NCI-H146 treated with DMSO at 0.1 percent for 48 hours (cell line): ENCODE measurements at regions not wholly inside any gene's neighbourhood (a gene's known extent, or its start where the extent isn't known, plus 50 kb on each side); places are given as distances from the start of the nearest gene placed in this dataset.
A peak's percentile ranks its signal among the peaks of the same experiment; 100 is the strongest.

Experiments
- DNase-seq: peaks from one replicate; lab custom pipeline; 2025; ENCODE audit not compliant: unreplicated experiment; lab: John Stamatoyannopoulos, UW

- no peak for DNase-seq
These were observed 56.1 kb downstream of the BTG1 start for GRCh38 chr12:92089559-92089958.

DNA sequence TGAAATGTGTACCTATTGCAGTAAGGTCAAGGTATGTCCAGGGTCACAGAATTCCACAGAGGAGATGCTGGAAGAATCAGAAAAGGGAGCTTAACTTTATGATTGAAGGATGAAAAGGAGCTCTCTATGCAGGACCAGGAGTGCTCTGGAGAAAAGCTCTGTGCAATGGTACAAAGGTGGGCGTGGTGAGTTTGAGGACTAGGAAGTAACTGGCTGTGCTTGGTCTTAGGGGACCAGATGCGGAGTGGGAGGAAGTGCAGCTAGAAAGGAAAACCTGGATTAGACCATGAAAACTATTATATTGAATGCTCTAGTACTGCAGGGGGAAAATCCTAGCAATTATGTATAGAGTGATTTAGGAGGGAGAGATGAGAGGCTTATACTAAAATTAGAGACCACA lies 56.8 kb downstream of the BTG1 start:
- DNase-seq = no peak

DNA sequence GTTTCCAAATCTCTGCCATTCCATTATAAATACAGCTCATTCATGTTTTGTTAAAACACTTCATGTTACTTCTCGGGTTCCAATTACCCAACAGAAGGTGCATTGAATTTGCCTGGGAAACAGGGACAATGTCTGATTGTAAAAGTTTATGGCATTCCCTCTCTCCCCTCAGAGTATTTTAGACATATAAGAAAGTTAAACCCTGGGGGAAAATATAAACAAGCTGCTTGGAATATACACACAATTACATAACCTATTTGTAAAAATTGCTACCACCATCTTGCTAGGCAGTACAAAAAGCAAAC lies 60.0 kb downstream of the BTG1 start:
- no peak for DNase-seq

DNA sequence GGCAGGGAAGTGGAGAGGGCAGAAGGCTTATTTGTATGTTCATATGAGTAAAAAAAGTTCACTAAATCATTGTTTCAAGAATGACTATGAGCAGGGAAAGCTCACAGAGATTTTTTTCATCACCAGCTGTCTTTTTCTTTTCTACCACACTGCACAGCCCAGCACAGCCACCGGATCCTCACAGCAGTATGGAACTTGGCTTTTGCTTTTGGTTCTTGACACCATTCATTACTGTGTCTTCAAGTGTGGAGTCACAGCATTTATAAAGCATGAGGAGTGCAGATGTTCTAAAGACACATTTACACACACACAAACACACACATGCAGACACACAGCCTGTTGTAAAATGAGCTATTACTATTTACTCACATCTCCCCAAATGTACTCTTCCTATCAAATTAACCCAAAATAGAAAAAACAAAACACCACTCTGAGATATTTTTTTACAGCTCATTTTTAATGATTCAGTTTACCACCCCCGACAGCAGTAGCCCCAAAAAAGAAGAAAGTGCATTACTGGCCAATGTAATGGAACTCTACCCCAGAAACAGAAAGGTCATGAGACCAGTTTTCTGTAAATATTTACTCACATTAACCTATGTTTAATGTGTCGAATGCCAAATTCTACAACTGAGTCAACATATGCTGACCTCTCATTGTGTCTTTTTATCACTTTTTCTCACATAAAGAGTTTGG lies 60.5 kb downstream of the BTG1 start:
- no peak for DNase-seq

DNA sequence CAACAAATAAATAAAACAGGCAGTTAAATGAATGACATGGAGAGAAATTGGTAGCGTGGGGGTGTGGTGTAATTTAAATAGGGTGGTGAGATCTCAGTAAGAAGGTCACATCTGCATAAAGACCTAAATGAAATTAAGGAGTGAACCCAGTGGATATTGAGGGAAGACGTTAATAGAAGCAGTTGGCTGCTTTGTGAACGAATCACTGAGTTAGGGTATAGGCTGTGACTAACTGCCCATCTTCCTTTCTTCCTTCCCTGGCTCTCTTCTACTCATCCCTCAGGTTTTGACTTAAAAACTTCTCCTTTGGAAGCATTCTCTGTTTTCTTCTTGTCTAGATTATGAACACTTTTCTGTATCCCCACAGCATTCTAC lies 64.7 kb downstream of the BTG1 start:
- DNase-seq = no peak

DNA sequence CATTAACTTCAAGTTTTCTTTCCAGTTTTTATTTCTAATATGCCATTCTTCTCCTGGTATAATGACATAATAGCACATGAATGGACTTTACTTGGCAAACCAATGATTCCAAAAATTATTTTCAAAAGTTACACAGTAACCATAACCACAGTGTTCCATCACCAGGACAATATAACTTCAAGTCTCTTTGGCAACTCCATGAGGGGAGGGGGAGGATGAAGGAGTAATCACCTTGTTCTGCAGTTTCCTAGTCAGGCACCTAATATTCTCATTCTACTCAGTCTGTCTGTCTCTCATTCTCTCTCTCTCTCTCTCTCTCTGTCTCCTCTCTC lies 66.6 kb downstream of the BTG1 start:
- no peak for DNase-seq

GRCh38 chr12:92078167-92079053 lies 67.2 kb downstream of the BTG1 start:
- DNase-seq = no peak

- DNase-seq = no peak
These were observed 68.1 kb downstream of the BTG1 start for GRCh38 chr12:92077530-92077929.

- DNase-seq = no peak
These were observed 69.5 kb downstream of the BTG1 start for GRCh38 chr12:92076101-92076500.

- no peak for DNase-seq
These were observed 70.2 kb downstream of the BTG1 start for GRCh38 chr12:92075425-92075914.

- no peak for DNase-seq
These were observed 70.8 kb downstream of the BTG1 start for GRCh38 chr12:92074889-92075288.

DNA sequence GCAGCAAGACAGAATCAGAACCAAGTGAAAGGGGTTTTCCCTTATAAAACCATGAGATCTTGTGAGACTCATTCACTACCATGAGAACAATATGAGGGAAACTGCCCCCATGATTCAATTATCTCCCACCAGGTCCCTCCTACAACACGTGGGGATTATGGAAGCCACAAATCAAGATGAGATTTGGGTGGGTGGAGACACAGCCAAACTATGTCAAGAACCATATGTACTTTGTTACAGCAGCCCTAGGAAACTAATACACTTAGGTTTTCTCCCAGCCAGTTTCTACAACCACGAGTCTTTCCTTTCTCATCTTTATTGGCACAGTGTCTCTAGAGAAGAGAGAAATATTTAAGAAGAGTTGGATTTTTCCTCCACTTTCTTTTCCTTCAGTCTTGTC lies 72.6 kb downstream of the BTG1 start:
- no peak for DNase-seq

- DNase-seq = no peak
These were observed 73.5 kb downstream of the BTG1 start for GRCh38 chr12:92072112-92072511.

DNA sequence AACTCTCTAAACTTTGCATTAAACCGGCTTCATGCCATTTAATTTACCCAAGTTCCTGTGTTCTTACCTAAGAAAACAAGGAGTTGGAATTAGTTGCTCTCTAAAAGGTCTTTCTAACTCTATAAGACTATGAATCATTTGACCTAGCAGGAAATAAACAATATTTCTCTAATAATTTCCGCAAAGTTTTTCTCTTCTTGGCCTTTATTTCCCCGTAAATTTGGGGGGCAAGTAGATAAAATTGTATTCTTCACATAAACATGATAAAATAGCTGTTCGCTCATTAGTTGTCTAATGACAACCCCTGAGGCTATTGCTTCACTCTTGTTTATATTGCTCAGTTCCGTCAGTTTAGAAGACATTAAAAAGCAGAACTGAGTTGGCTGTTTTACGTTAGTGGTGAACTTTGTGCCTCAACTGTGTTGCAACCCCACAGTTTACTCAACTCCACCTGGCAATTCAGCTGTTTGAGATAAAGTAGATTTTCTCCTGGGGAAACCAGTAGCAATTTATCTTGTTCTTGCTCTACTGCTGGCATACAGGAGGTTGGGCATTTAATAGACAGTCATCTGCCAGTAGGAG lies 74.7 kb downstream of the BTG1 start:
- DNase-seq = no peak

DNA sequence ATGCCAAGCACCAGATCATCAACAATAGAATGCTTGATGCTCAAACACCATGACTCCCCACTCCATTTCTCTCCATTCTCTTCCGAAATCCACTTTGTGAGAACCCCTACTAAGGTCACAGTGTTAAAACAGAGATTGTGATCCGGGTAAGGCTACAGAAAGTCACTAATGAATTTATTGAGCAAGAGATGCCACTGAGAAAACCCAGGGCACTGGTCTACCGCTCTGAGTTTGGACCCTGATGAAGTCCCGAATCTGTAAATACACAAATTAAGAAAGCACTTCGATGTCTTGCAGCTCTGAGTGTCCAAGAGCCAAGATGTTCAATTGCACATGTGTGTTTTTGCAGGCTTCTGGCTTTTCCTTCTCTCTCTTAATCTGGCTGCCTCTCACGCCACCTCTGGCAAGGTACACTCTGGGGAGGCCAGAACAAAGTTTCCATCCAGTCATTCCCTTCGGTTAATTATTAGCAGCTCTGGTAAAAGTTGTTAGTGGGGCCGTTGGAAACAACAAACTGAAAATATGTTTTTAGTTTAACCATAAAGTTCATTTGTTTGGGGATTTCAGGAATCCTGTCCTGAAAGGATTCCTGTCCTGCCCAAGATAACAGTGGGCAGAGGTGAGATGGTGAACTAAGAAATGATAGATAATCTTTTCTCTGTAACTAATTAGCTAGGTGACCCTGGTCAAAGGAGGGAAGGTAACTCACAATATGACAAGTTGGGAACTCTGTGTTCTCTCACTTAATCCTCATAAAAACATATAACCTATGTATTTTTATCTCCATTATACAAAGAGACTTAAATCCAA lies 75.4 kb downstream of the BTG1 start:
- no peak for DNase-seq

DNA sequence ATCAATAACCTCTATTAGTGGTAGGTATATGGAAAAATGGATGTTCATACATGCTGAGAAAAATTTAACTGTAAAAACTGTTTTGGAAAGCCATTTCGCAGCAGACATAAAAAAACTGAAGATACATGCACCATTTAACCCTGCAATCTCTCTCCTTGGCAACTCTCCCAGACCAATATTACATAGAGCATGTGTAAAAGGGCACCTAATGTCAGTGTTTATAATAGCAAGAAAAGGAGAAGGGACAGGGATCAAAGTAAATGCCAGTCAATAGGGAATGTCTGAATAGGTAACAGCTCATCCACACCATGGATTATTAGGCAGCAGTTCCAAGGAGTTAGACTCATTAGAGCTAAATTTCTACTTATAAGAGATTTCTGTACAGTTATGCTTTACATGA lies 77.2 kb downstream of the BTG1 start:
- peak; percentile 32 for DNase-seq

- DNase-seq = no peak
These were observed 80.0 kb downstream of the BTG1 start for GRCh38 chr12:92065639-92066038.

GRCh38 chr12:92065018-92065499 lies 80.6 kb downstream of the BTG1 start:
- peak; percentile 86 for DNase-seq

- DNase-seq = peak; percentile 72
These were observed 81.2 kb downstream of the BTG1 start for GRCh38 chr12:92064422-92064821.

DNA sequence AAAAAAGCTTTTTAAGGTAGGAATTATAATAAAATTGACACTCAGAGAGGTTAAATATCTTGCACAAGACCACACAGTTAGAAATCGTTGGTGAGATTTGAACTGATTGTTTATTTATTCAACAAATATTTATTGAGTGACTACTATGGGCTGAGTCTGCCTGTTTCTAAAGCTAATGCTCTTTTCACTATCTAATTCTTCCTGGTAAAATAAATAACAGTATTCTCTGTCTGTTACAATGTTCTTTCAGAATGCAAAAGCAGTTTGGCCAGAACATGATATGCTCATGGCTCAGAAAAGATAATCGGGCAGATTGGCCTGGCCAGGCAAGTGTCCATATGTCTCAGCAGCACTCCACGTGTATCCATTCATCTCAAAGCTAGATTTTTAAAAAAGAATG lies 82.0 kb downstream of the BTG1 start:
- DNase-seq = no peak
